Heart left ventricle (tissue), 13 donors: ENCODE measurements at regions not wholly inside any gene's neighbourhood (a gene's known extent, or its start where the extent isn't known, plus 50 kb on each side); places are given as distances from the start of the nearest gene placed in this dataset.

Experiments
- POLR2A ChIP-seq, 2 donors: fragments of 450-650 bp; IDR thresholded peaks; one replicate each; pipeline ENCODE4 v1.6.1; 2017; ENCODE audit warnings: antibody characterized with exemption in 2 of 2, mild to moderate bottlenecking in 2 of 2, moderate library complexity in 2 of 2
- TF ChIP-seq, protein P1 (sequence below), 12 donors: fragments of 200-600 bp; sonication (generic) in 4 of 12; IDR thresholded peaks; one replicate each; pipeline versions ENCODE4 v1.5.0 to v1.8.0; 2018 to 2022; ENCODE audit warnings: antibody characterized with exemption in 12 of 12, mild to moderate bottlenecking in 5 of 12
- donor health status: ischemic (EF 13 %, LVEDD 7.1; RV severe dilation, severe dysfunction).
- donor health status: DM: no; HTN: yes; CAD: no.
- donor health status: DM: no; HTN: no; CAD: no.
- donor health status: ischemic (EF 25% LVEDD 6.9; RV normal size, moderate dysfunction).
- donor health status: ischemic (EF 25% LVEDD 5.7; RV mildly dilated, moderate dysfunction).
- donor health status: ischemic (EF 35%, LVEDD 5.7; RV mildly dilated, moderate dysfunction).
- donor health status: nonischemic (EF 11% LVEDD 7.7; RV severe dilation, severe dysfunction).
- donor health status: DM: yes; HTN: yes; CAD: no.
- donor health status: PGD.
- donor health status: ischemic (EF 29% LVEDD 5.4; RV normal size, mild dysfunction).
- donor health status: nonischemic (EF 23%, LVEDD 6.1; RV moderate dilation, normal function).

DNA sequence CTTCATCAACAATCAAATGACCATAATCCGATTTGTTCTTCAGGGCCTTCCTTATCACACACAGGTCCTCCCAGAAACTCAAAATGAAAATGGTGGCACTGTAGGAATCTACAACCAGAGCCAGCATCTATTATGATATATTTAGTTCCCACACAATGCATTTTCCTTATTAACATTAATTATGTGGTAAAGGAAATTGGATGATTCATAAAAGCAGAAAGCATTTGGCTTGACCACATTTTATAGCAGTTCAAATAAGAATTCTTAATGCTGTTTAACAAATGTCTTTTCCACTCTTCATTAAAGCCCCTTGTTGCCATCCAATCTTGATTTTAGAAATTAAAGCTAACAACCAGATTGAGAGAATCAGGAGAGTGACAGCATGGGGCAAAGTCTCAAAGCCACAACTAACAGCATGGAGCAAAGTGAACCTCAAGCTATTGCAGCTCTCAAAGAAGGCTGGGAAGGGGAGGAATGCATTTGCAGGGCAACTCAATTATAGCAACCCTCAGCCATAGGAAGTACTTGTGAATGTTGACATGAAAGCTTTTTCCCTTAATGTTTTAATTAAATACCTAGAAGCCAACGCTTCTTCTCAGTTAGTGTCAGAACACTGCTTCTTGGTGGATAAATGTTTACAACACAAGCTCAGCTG is 549.1 kb downstream of the NXPH1 start:
- TF ChIP-seq, protein P1, sequence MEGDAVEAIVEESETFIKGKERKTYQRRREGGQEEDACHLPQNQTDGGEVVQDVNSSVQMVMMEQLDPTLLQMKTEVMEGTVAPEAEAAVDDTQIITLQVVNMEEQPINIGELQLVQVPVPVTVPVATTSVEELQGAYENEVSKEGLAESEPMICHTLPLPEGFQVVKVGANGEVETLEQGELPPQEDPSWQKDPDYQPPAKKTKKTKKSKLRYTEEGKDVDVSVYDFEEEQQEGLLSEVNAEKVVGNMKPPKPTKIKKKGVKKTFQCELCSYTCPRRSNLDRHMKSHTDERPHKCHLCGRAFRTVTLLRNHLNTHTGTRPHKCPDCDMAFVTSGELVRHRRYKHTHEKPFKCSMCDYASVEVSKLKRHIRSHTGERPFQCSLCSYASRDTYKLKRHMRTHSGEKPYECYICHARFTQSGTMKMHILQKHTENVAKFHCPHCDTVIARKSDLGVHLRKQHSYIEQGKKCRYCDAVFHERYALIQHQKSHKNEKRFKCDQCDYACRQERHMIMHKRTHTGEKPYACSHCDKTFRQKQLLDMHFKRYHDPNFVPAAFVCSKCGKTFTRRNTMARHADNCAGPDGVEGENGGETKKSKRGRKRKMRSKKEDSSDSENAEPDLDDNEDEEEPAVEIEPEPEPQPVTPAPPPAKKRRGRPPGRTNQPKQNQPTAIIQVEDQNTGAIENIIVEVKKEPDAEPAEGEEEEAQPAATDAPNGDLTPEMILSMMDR (IDR thresholded peaks at IDR 0.05), result no peak
- no peak for TF ChIP-seq POLR2A (IDR thresholded peaks at IDR 0.05)
